ENCODE measurements at regions not wholly inside any gene's neighbourhood (a gene's known extent, or its start where the extent isn't known, plus 50 kb on each side); places are given as distances from the start of the nearest gene placed in this dataset.

DNA sequence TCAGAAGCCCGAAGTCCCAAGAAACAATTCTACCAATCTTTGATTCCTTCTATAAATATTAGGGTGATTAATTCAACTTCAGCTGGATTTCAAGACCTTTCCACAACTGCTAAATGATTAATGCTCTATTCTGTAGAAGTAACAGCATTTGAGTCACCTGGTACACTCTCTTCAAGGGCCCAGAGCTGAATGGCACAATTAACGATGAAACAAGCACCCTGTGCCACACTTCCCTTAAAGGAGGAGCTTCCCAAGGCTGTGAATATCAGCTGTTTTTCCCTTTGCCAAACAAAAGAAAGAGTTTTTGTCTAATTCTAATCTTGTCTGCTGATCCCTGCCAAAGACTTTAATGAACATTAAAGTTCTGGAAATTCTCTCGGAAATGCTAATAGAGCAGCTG lies 56.0 kb downstream of the BOD1L2 start:
- Histone ChIP-seq H3K27me3 (ENCODE audit: control insufficient read depth, insufficient read depth, low read length) (peaks cover 16% of the 10 kb centered on the region), H3K4me1 (ENCODE audit: control insufficient read depth, insufficient read depth, low read length) (no peaks in the 10 kb centered on the region), H3K9me3 (replicated peaks; ENCODE audit: low read length) (no peaks in the 10 kb centered on the region), H3K4me3 (ENCODE audit: low read length) (no peak overlapping the region), H3K36me3 (ENCODE audit: insufficient read depth, low read length) (no peaks in the 10 kb centered on the region), H3K4me2 (ENCODE audit: low read length) (no peak overlapping the region), H3K9ac (ENCODE audit: low read depth, low read length) (no peak overlapping the region)

DNA sequence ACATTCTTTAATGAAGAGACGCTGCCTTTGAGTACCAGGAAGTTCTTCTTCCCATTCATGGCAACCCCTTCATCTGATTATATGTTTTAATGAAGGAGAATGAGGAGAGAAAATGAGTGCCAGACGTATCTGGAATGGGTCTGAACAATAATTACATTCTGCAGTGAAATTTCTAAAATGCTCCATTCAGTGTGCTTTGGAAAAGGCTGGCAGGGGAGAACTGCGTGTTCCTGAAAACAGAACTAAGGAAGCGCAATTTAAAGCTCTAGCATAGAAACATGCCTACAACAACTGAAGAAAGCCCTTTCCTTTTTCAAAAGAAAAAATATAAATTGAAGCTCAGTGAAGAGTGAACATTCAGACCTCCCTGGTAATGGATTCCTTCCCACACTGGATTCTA lies 58.8 kb downstream of the BOD1L2 start:
- Histone ChIP-seq H3K9me3 (replicated peaks; ENCODE audit: low read length) (no peaks in the 10 kb centered on the region), H3K4me3 (ENCODE audit: low read length) (no peak overlapping the region), H3K27me3 (ENCODE audit: control insufficient read depth, insufficient read depth, low read length) (peaks cover 39% of the 10 kb centered on the region), H3K4me1 (ENCODE audit: control insufficient read depth, insufficient read depth, low read length) (peaks cover 7% of the 10 kb centered on the region), H3K9ac (ENCODE audit: low read depth, low read length) (no peak overlapping the region), H3K4me2 (ENCODE audit: low read length) (no peak overlapping the region), H3K36me3 (ENCODE audit: insufficient read depth, low read length) (no peaks in the 10 kb centered on the region)

DNA sequence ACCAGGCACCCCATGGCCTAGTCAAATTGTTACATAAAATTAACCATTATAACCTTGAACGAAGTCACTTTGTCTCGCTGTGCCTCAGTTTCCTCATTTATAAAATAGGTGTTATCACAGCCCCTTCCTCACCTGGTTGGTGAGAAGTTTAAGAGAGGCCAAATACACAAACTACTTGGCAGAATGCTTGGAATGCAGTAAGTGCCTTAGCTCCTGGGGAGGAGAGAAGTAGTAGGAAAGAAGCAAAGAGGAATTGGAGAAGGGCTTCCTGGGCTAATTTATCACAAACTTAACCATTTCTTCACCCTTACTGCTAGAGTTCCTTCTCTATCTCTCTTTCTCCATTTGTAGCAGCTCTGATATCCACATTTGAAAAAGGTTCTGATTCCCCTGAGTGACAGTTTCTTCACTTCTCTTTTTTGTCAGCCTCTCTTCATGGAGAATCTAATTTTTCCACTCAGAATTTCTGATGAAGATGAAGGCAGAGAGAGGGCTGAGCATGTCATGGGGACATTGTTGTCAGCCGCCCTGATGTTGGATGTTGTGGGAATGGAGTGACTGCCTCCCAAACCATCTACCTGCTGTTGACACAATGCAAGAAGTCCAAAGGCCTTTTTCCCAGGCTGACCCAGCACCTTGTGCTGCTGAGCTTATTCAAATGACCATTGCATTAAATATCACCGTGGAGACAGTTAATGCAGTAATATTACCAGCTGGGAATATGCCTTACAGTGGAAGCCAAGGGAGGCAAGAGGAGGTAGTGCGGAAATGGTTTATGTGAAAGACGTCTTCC lies 60.4 kb downstream of the BOD1L2 start:
- Histone ChIP-seq H3K4me3 (ENCODE audit: low read length) (no peak overlapping the region), H3K36me3 (ENCODE audit: insufficient read depth, low read length) (no peaks in the 10 kb centered on the region), H3K4me2 (ENCODE audit: low read length) (no peak overlapping the region), H3K27me3 (ENCODE audit: control insufficient read depth, insufficient read depth, low read length) (peaks cover 36% of the 10 kb centered on the region), H3K9ac (ENCODE audit: low read depth, low read length) (no peak overlapping the region), H3K4me1 (ENCODE audit: control insufficient read depth, insufficient read depth, low read length) (peaks cover 11% of the 10 kb centered on the region), H3K9me3 (replicated peaks; ENCODE audit: low read length) (no peaks in the 10 kb centered on the region)

DNA sequence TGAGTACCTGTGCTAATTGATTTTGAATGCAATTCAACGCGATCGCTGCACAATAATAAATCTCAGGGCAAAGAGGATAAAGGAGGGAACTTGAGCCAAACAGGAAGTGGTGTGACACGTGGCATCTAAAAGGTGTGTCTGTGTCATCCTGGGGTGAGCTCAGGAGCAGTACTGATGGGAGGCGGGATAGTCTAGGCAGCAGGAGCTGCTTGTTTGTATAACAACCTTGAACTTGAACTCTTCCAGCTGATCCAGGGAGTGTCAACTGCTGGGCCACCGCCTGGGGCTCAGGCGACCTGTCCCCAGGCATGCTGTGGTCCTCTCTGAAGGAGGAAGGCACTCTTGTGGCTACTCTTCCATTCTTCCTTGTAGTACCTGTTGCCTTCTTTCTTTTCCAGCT lies 61.2 kb downstream of the BOD1L2 start:
- Histone ChIP-seq H3K4me1 (ENCODE audit: control insufficient read depth, insufficient read depth, low read length) (peaks cover 11% of the 10 kb centered on the region), H3K9ac (ENCODE audit: low read depth, low read length) (no peak overlapping the region), H3K4me3 (ENCODE audit: low read length) (no peak overlapping the region), H3K4me2 (ENCODE audit: low read length) (no peak overlapping the region), H3K27me3 (ENCODE audit: control insufficient read depth, insufficient read depth, low read length) (peaks cover 36% of the 10 kb centered on the region), H3K36me3 (ENCODE audit: insufficient read depth, low read length) (no peaks in the 10 kb centered on the region), H3K9me3 (replicated peaks; ENCODE audit: low read length) (no peaks in the 10 kb centered on the region)

DNA sequence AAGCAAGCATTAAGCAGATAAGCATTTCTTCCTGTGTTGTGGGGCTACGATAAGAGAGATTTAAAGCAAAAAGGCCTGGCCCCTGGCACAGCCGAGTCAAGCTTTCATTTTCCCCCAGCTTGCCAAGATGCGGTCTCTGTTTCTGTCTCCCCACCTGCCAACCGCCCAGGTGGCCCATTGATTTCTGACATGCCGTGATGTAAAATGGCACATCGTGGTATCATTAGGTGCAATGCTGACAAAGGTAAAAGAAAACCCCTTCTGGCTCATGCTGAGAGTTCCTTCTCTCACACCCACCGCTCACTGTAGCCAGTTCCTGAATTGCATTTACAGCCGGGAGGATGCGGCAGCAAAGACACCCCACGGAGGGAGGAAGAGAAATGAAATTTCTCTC lies 62.8 kb downstream of the BOD1L2 start:
- H3K27me3 ChIP-seq (ENCODE audit: control insufficient read depth, insufficient read depth, low read length): peaks cover 32% of the 10 kb centered on the region
- H3K4me3 ChIP-seq (ENCODE audit: low read length): peak overlapping the region; percentile 13
- H3K9me3 ChIP-seq (replicated peaks; ENCODE audit: low read length): no peaks in the 10 kb centered on the region
- H3K9ac ChIP-seq (ENCODE audit: low read depth, low read length): no peak overlapping the region
- H3K4me1 ChIP-seq (ENCODE audit: control insufficient read depth, insufficient read depth, low read length): peaks cover 11% of the 10 kb centered on the region
- no peaks in the 10 kb centered on the region for H3K36me3 ChIP-seq (ENCODE audit: insufficient read depth, low read length)
- peak overlapping the region; percentile 73 for H3K4me2 ChIP-seq (ENCODE audit: low read length)

DNA sequence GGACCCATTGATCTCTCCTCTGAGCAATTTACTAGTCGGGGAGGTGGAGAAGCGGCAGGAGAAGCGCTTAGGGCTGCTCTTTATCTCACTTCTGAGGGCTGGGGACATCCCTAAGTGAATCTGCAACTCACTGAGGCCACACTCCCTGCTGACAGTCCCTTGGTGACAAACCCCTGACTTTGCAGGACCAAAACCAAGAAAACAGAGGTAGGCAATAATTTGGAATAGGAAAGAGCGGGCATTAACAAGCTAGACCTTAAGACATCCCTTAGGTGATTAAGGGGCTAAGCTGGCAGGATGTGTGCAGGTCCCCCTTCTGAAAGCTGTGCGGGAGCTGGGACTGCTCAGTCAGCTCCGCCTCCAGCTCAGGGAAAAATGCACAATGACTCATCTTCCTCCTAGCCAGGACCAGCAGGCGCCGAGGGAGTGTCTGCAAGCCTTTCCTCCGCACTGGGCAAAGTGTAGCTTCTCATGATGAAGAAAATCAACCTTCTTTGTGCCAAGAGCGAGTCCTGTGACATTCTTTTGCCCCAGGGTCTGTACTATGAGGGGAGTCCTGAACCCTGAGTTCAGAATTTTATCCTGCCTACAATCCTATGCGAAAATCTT lies 63.3 kb downstream of the BOD1L2 start:
- Histone ChIP-seq H3K4me3 (ENCODE audit: low read length) (peak overlapping the region; percentile 13), H3K4me1 (ENCODE audit: control insufficient read depth, insufficient read depth, low read length) (peaks cover 11% of the 10 kb centered on the region), H3K9ac (ENCODE audit: low read depth, low read length) (no peak overlapping the region), H3K27me3 (ENCODE audit: control insufficient read depth, insufficient read depth, low read length) (peaks cover 32% of the 10 kb centered on the region), H3K36me3 (ENCODE audit: insufficient read depth, low read length) (no peaks in the 10 kb centered on the region), H3K9me3 (replicated peaks; ENCODE audit: low read length) (no peaks in the 10 kb centered on the region), H3K4me2 (ENCODE audit: low read length) (peak overlapping the region; percentile 73)

DNA sequence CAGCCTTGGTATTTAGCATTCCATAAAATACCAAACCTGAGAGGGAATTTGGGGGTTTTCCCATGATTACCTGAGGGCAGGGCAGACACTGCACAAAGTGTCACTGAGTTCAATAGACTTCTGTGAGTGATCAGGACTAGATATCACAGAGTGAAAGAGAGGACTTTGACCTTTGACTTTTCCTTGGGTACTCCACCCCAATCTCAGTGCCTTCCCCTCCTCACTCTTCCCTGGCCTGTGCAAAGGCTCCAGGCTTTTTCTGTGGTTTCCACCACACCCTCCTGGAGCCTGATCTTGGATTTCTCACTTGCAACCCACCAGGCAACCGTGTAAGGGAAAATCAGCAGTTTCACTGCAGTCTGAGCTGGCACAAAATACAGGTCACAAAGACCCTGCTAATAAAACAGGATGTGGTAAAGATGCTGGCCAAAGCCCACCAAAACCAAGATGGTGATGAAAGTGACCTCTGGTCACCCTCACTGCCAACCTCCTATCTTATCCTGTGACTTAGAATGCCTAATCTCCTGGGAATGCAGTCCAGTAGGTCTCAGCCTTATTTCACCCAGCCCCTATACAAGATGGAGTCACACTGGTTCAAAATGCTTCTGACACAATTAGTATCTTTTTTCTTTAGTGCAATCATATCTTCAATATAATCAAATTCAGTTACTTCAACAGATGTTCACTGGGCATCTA lies 64.0 kb downstream of the BOD1L2 start:
- Histone ChIP-seq H3K9me3 (replicated peaks; ENCODE audit: low read length) (no peaks in the 10 kb centered on the region), H3K4me2 (ENCODE audit: low read length) (peak overlapping the region; percentile 73), H3K4me1 (ENCODE audit: control insufficient read depth, insufficient read depth, low read length) (peaks cover 11% of the 10 kb centered on the region)

DNA sequence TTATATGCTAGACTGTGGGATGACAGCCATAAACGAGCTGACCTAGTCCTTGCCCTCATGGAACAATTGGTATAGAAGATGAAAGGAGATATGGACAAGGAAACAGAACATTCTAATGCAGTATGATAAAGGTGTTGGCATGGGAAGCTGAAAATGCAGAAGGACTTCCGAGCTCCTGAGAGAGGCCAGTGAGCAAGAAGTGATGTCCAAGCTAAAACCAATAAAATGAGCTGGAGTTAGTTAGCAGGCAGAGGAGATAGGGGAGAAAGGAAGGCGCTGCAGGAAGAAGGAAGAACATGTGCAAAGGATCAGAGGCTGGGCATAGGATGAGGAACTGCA lies 64.5 kb downstream of the BOD1L2 start:
- peaks cover 11% of the 10 kb centered on the region for H3K4me1 ChIP-seq (ENCODE audit: control insufficient read depth, insufficient read depth, low read length)
- no peak overlapping the region for H3K4me3 ChIP-seq (ENCODE audit: low read length)
- no peak overlapping the region for H3K4me2 ChIP-seq (ENCODE audit: low read length)
- no peak overlapping the region for H3K9ac ChIP-seq (ENCODE audit: low read depth, low read length)
- no peaks in the 10 kb centered on the region for H3K9me3 ChIP-seq (replicated peaks; ENCODE audit: low read length)
- no peaks in the 10 kb centered on the region for H3K36me3 ChIP-seq (ENCODE audit: insufficient read depth, low read length)
- peaks cover 32% of the 10 kb centered on the region for H3K27me3 ChIP-seq (ENCODE audit: control insufficient read depth, insufficient read depth, low read length)

More for the DNA sequence above, 64.0 kb downstream of the BOD1L2 start:
- Histone ChIP-seq H3K9ac (ENCODE audit: low read depth, low read length) (no peak overlapping the region), H3K36me3 (ENCODE audit: insufficient read depth, low read length) (no peaks in the 10 kb centered on the region), H3K4me3 (ENCODE audit: low read length) (no peak overlapping the region), H3K27me3 (ENCODE audit: control insufficient read depth, insufficient read depth, low read length) (peaks cover 32% of the 10 kb centered on the region)

DNA sequence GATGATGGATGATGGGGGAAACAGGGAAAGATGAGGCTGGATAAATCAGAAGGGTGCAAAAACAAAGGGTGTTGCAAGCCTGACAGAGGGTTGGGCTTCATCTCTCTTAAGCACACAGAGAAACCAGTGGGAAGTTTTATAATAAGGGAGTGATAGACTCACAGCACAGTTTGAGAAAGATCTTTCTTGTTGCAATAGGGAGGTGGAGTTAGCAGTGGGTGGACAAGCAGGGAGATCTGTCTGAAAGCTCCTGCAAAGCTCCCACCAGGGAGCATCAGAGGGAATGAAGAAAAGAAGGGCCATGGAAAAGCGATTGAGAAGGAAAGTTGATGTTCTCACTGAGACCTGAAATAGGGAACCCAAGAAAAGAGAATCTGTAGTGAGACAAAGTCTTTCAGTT lies 64.9 kb downstream of the BOD1L2 start:
- peaks cover 32% of the 10 kb centered on the region for H3K27me3 ChIP-seq (ENCODE audit: control insufficient read depth, insufficient read depth, low read length)
- no peak overlapping the region for H3K4me3 ChIP-seq (ENCODE audit: low read length)
- no peak overlapping the region for H3K4me2 ChIP-seq (ENCODE audit: low read length)
- H3K36me3 ChIP-seq (ENCODE audit: insufficient read depth, low read length): no peaks in the 10 kb centered on the region
- no peaks in the 10 kb centered on the region for H3K9me3 ChIP-seq (replicated peaks; ENCODE audit: low read length)
- H3K4me1 ChIP-seq (ENCODE audit: control insufficient read depth, insufficient read depth, low read length): peaks cover 11% of the 10 kb centered on the region
- no peak overlapping the region for H3K9ac ChIP-seq (ENCODE audit: low read depth, low read length)

DNA sequence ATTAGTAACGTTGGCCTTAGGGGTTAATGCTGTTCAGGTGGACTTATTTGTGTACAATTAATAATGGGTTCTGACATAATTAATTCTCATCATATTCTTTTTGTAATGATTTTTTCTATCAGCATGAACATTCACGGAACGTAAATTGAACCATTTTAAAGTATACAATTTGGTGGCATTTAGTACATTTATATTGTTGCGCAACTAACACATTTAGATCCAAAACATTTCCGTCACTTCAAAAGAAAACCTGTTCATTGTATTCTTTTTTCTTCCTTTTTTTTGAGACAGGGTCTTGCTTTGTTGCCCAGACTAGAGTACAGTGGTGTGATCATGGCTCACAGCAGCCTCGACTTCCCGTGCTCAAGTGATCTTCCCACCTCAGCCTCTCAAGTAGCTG lies 65.8 kb downstream of the BOD1L2 start:
- H3K9ac ChIP-seq (ENCODE audit: low read depth, low read length): no peak overlapping the region
- H3K27me3 ChIP-seq (ENCODE audit: control insufficient read depth, insufficient read depth, low read length): peaks cover 25% of the 10 kb centered on the region
- no peak overlapping the region for H3K4me3 ChIP-seq (ENCODE audit: low read length)

DNA sequence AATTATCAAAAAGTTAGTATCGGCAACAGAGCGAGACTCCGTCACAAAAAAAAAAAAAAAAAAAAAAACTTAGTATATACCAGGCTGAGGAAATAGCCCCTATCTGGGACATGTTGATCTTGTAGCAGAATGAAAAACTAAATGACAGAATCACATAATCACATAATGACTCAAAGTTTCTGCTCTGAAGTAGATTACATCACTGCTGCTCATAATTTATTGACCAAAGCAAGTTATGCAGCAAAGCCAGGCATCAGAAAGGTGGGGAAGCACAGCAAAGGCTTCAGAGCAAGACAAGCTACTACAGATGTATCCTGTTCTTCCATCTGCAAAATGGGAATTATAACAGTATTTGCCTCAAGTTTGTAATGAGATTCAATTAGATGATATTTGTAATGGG lies 68.1 kb downstream of the BOD1L2 start:
- Histone ChIP-seq H3K27me3 (ENCODE audit: control insufficient read depth, insufficient read depth, low read length) (peaks cover 2% of the 10 kb centered on the region), H3K9ac (ENCODE audit: low read depth, low read length) (no peak overlapping the region), H3K4me1 (ENCODE audit: control insufficient read depth, insufficient read depth, low read length) (peaks cover 10% of the 10 kb centered on the region), H3K36me3 (ENCODE audit: insufficient read depth, low read length) (no peaks in the 10 kb centered on the region), H3K9me3 (replicated peaks; ENCODE audit: low read length) (no peaks in the 10 kb centered on the region), H3K4me2 (ENCODE audit: low read length) (no peak overlapping the region), H3K4me3 (ENCODE audit: low read length) (no peak overlapping the region)

More for the DNA sequence above, 65.8 kb downstream of the BOD1L2 start:
- H3K4me1 ChIP-seq (ENCODE audit: control insufficient read depth, insufficient read depth, low read length): peaks cover 11% of the 10 kb centered on the region
- no peaks in the 10 kb centered on the region for H3K9me3 ChIP-seq (replicated peaks; ENCODE audit: low read length)
- H3K36me3 ChIP-seq (ENCODE audit: insufficient read depth, low read length): no peaks in the 10 kb centered on the region
- no peak overlapping the region for H3K4me2 ChIP-seq (ENCODE audit: low read length)
